ENCODE measurements at regions not wholly inside any gene's neighbourhood (a gene's known extent, or its start where the extent isn't known, plus 50 kb on each side); places are given as distances from the start of the nearest gene placed in this dataset.

DNA sequence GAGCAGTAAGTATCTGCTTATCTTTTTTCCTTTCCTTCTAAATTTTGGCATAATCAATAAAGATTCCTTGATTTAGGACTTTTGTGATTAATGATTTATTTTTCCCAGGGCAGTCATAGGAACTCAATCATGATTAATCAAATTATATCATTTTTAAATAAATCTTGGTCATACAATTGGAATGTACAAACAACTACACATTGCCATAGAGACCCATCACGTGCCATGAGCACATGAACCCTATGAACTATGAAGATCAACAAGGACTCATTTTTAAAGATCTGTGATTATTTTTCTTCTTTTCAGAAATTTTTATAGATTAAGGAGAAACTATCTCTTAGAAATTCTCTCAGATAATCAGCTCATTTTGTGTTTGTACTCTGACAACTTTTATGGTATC, 622.4 kb downstream of the BCKDHB start:
- TF ChIP-seq, protein P1, sequence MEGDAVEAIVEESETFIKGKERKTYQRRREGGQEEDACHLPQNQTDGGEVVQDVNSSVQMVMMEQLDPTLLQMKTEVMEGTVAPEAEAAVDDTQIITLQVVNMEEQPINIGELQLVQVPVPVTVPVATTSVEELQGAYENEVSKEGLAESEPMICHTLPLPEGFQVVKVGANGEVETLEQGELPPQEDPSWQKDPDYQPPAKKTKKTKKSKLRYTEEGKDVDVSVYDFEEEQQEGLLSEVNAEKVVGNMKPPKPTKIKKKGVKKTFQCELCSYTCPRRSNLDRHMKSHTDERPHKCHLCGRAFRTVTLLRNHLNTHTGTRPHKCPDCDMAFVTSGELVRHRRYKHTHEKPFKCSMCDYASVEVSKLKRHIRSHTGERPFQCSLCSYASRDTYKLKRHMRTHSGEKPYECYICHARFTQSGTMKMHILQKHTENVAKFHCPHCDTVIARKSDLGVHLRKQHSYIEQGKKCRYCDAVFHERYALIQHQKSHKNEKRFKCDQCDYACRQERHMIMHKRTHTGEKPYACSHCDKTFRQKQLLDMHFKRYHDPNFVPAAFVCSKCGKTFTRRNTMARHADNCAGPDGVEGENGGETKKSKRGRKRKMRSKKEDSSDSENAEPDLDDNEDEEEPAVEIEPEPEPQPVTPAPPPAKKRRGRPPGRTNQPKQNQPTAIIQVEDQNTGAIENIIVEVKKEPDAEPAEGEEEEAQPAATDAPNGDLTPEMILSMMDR (IDR thresholded peaks at IDR 0.05; ENCODE audit: extremely low read depth, missing control alignments) = no peak
- no peak for DNase-seq (ENCODE audit: low spot score)

DNA sequence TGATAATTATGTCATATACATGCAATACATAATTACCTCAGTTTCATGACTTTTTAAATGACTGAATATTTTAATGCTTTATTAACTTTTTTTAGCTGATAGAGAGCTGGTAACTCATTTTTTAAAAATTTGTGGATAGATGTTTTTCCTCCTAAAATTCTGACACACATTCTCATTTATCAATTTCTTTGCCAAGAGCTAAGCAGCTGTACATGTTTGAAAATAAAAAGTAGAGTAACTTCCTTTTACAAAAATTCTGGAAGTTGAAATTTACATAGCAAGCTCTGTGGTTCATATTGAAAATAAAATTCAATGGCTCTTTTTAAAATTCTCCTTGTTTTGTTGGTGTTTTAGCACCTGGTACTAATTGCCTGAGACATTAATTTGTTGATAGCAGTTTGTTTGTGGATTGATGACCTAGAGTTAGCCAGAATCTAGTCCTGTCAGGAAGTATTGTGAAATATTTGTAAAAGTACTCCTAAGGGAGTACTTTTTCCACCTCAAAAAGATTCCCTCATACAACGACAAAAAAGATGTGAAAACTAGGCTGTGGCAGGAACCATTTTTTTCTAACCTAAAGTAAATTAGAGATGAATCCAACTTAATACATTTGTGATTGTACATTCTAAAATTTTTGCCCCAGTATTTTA, 621.8 kb downstream of the BCKDHB start:
- TF ChIP-seq, protein P1 (IDR thresholded peaks at IDR 0.05; ENCODE audit: extremely low read depth, missing control alignments) = no peak
- DNase-seq (ENCODE audit: low spot score) = no peak

DNA sequence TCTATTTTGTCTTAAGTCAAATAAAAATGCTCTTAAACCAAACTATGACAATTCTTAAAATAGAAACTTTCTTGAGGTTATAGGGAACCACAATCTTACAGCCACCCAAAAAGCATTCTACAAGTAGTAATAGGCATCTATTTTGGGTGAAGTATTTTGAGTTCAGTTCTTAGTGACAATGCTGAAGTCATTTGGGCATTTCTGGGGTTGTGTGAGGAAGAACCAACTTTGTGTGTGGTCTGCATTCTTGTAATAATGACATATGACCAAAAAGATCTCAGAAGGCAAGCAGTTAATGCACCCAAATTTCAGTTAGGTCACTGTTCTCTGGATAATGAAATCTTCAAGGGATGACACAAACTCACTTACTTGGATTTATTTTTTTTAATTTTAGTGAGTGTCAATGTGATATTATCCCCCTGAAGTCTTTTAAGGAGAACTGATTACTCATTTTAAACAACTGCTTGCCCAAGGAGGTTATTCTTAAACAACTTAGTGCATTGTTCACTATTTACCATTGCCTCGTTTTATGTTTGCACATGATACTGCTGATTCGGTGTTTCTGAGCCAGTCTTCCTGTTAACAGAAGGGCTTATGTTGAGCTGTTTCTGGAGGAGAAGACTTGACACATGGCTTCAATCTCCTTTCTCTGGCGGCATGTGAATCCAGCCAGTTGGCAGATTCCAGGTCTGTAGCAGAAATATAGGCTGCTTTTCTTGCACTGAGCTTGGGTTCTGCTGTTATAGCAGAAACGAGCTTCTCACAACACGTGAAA, 618.9 kb downstream of the BCKDHB start:
- no peak for DNase-seq (ENCODE audit: low spot score)
- TF ChIP-seq, protein P1 (IDR thresholded peaks at IDR 0.05; ENCODE audit: extremely low read depth, missing control alignments) = no peak

DNA sequence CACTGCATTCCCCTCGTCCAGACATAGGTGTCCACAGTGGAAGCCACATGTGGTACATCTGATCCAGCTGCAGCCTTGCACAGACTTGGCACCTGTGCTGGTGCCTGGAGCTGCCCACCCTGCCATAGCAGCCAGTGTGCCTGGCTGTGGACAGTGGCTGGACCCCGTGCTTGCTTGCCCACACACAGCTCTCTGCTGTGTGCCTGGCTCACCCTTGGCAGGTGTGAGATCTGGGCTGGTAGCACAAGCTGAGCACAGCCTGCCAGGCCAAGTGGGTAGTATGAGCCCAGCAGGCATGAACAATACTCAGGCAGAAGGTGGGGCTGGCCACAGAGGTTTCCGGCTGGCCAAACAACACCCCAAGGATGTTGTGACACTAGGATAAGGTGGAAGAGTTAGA, 614.4 kb downstream of the BCKDHB start:
- DNase-seq (ENCODE audit: low spot score) = no peak
- TF ChIP-seq, protein P1 (IDR thresholded peaks at IDR 0.05; ENCODE audit: extremely low read depth, missing control alignments) = no peak

DNA sequence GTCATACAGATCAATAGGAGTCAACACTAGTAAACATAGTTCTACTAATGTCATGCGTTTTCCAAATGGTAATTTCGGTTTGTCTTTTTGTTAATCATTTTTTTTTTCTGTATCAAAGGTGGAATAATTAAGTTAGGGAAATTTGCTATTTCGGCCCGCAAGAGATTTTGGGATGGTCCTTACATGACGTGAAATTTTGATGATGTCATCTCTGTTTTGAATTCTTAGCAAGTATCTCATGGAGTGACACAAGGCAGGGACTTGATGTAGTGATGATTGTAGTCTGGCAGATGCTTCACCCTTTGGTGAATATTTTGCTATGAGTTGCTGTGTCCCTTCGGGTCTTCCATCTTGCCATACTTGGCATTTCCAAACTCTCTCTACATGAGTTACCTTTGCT, 608.0 kb downstream of the BCKDHB start:
- TF ChIP-seq, protein P1 (IDR thresholded peaks at IDR 0.05; ENCODE audit: extremely low read depth, missing control alignments) = no peak
- no peak for DNase-seq (ENCODE audit: low spot score)

DNA sequence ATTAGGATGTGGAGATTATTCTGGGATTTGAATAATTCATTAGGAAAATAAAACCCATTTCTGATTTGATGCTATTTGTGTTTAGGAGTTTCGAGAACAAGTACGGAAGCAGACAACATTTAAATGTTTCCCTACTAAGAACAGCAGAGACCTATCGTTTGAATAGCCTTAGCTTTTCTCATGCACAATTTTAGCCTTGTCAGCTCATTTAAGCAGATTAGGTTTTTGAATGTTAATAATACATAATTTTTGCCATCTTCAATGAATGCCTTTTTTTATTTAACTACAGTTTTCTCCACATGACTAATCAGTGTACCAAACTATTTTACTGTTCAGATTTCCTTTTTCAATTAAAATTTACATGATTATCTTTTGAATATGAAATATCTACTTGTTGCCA, 592.0 kb downstream of the BCKDHB start:
- TF ChIP-seq, protein P1 (IDR thresholded peaks at IDR 0.05; ENCODE audit: extremely low read depth, missing control alignments) = no peak
- DNase-seq (ENCODE audit: low spot score) = no peak

DNA sequence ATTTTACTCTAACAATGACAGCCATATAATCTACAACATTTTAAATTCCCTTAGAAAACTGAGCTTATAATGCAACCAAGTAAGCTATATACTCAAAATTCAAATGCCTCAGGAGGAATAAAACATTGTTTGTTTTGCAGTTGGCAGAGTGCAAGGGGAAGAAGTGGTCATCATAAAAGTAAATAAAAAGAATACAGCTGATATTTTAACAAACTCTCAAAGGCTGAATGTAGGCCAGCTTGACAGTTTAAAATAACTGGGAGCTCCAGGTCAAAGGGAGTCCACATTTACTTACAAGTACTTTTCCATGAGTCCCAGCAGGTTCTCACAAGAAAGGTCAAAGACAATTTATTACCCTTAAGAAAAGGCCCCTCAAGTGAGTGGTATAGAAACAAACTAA, 589.8 kb downstream of the BCKDHB start:
- TF ChIP-seq, protein P1 (IDR thresholded peaks at IDR 0.05; ENCODE audit: extremely low read depth, missing control alignments) = no peak
- no peak for DNase-seq (ENCODE audit: low spot score)

All from GM20000 (cell line).